PFSK-1 (cell line): ENCODE measurements at regions not wholly inside any gene's neighbourhood (a gene's known extent, or its start where the extent isn't known, plus 50 kb on each side); places are given as distances from the start of the nearest gene placed in this dataset.

Experiments used
- FOXP2 ChIP-seq: optimal IDR thresholded peaks from 2 replicates; pipeline ENCODE3; 2011; ENCODE audit warnings: borderline replicate concordance, control low read depth, inconsistent platforms; ENCODE audit not compliant: insufficient read depth; ENCODE audit errors: extremely low read length, extremely low read depth
- POLR2AphosphoS5 ChIP-seq: IDR thresholded peaks from 2 replicates; pipeline ENCODE4 v1.6.1; 2012; ENCODE audit warnings: low read depth, mild to moderate bottlenecking, control low read depth, low read length, moderate library complexity
- SIN3A ChIP-seq: IDR thresholded peaks from 2 replicates; pipeline ENCODE4 v1.6.1; 2012; ENCODE audit warnings: mild to moderate bottlenecking, low read length, moderate library complexity, borderline replicate concordance; ENCODE audit not compliant: insufficient read depth
- TAF1 ChIP-seq: IDR thresholded peaks from 2 replicates; pipeline ENCODE4 v1.6.1; 2012; ENCODE audit warnings: low read length, control low read depth, borderline replicate concordance; ENCODE audit not compliant: insufficient read depth
- TF ChIP-seq, protein P1 (sequence below), 2 experiments: IDR thresholded peaks; 2 replicates each; pipeline versions ENCODE4 v1.6.1 to v1.8.0; 2011 to 2012; ENCODE audit warnings: low read depth in 2 of 2, low read length in 2 of 2, control low read depth in 1 of 2, inconsistent platforms in 1 of 2, mild to moderate bottlenecking in 1 of 2, moderate library complexity in 1 of 2; ENCODE audit not compliant: insufficient read depth in 1 of 2

DNA sequence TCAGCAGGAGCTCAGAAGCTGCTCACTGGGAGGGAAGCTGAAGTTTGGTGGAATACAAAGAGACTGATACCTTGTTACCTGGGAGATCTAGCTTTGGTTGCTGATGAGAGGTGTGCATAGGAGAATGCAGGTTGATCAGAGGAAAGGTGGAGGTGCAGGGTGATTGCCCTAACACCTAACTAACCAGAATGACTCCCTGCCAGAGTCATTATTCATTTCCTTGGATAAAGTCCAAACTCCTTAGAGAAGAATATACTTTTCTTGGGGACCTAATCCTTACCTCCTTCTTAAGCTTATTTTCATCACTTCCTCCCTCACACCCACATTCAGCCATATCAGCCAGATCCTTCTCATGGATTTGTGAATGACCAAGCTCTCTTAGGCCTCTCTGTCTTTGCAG lies 814.2 kb upstream of the TENM4 start:
- TF ChIP-seq, protein P1, sequence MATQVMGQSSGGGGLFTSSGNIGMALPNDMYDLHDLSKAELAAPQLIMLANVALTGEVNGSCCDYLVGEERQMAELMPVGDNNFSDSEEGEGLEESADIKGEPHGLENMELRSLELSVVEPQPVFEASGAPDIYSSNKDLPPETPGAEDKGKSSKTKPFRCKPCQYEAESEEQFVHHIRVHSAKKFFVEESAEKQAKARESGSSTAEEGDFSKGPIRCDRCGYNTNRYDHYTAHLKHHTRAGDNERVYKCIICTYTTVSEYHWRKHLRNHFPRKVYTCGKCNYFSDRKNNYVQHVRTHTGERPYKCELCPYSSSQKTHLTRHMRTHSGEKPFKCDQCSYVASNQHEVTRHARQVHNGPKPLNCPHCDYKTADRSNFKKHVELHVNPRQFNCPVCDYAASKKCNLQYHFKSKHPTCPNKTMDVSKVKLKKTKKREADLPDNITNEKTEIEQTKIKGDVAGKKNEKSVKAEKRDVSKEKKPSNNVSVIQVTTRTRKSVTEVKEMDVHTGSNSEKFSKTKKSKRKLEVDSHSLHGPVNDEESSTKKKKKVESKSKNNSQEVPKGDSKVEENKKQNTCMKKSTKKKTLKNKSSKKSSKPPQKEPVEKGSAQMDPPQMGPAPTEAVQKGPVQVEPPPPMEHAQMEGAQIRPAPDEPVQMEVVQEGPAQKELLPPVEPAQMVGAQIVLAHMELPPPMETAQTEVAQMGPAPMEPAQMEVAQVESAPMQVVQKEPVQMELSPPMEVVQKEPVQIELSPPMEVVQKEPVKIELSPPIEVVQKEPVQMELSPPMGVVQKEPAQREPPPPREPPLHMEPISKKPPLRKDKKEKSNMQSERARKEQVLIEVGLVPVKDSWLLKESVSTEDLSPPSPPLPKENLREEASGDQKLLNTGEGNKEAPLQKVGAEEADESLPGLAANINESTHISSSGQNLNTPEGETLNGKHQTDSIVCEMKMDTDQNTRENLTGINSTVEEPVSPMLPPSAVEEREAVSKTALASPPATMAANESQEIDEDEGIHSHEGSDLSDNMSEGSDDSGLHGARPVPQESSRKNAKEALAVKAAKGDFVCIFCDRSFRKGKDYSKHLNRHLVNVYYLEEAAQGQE (IDR thresholded peaks at IDR 0.05; ENCODE audit: insufficient read depth in 1 of 2, low read depth in 2 of 2, low read length in 2 of 2), result no peak
- TF ChIP-seq FOXP2 (no peak), POLR2AphosphoS5 (no peak), TAF1 (no peak), SIN3A (no peak)

DNA sequence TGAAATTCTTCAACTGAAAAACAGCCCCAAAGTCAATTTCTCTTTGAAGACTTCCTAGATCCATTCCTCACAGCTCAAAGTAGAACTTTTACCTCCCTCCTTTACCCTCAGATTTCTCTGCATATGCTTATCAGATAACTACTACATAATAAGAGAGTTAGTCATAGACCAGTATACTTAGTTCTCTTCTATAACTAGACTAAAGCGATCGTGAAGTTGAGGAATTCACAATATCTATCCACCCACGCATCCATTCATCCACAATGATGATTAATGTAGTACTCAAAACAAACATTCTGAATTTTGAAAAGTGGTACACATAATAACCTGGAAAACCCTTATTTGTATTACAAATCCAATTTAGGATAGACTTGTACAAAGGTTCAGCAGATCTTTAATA lies 800.9 kb upstream of the TENM4 start:
- TF ChIP-seq, protein P1 (IDR thresholded peaks at IDR 0.05; ENCODE audit: insufficient read depth in 1 of 2, low read depth in 2 of 2, low read length in 2 of 2), result no peak
- TF ChIP-seq FOXP2 (no peak), SIN3A (no peak), POLR2AphosphoS5 (no peak), TAF1 (no peak)

DNA sequence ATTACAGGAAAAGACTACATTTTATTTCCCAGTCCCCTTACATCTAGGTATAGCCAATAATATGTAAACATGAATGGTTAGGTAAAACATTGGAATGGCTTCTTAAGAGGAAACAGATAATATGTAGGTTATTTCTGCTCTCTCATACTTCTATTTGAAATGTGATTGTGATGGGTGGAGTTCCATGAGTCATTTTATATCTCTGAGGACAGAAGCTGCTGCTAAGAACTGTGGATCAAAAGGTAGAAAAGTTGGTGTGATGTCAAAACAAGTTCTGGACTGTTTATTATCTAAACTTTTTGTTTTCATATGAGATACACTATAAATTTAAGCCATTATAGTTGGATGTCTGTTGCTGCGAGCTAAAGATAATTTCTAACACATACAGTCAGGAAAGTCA lies 799.4 kb upstream of the TENM4 start:
- no peak for TF ChIP-seq POLR2AphosphoS5
- no peak for TF ChIP-seq TAF1
- no peak for TF ChIP-seq FOXP2
- TF ChIP-seq, protein P1 (IDR thresholded peaks at IDR 0.05; ENCODE audit: insufficient read depth in 1 of 2, low read depth in 2 of 2, low read length in 2 of 2), result no peak
- no peak for TF ChIP-seq SIN3A

DNA sequence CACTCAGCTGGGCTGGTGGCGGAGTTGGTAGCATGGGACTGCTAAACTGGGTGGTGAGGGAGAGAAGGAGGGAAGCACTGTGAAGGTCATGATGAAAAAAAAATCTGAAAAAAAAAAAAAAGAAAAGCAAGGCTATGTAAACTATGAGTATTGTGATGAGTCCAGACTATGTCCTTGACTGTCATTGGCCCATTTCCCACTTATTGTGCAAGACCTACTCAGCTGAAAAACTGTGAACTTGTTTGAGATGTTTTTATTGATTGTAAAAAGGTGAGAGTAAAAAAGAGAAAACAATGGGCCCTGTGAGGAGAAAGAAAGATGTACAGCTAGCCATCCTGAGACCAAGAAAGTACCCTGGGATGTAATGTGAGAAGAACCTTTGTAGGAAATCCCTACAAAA lies 798.4 kb upstream of the TENM4 start:
- TF ChIP-seq SIN3A, result no peak
- TF ChIP-seq FOXP2, result no peak
- TF ChIP-seq POLR2AphosphoS5, result no peak
- no peak for TF ChIP-seq TAF1
- TF ChIP-seq, protein P1 (IDR thresholded peaks at IDR 0.05; ENCODE audit: insufficient read depth in 1 of 2, low read depth in 2 of 2, low read length in 2 of 2), result no peak

DNA sequence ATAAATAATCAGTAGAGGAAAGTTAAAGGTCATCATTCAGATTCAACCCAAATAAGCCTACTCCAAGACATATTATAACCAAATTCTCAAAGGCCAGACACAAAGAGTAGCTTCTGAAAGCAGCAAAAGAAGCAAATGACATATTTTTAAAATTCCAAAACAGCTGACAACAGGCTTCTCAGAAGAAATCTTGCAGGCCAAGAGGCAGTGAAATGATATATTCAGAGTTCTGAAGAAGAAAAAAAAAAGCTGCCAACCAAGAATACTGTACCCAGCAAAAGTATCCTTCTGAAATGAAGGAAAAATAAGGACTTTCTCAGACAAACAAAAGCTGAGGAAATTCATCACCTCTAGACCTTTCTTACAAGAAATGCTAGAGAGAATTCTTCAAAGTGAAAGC lies 787.1 kb upstream of the TENM4 start:
- TF ChIP-seq FOXP2 (no peak), TAF1 (no peak), SIN3A (no peak), POLR2AphosphoS5 (no peak)
- TF ChIP-seq, protein P1 (IDR thresholded peaks at IDR 0.05; ENCODE audit: insufficient read depth in 1 of 2, low read depth in 2 of 2, low read length in 2 of 2), result no peak
